Type B pancreatic cell (in vitro differentiated cells): ENCODE measurements at regions not wholly inside any gene's neighbourhood (a gene's known extent, or its start where the extent isn't known, plus 50 kb on each side); places are given as distances from the start of the nearest gene placed in this dataset.
A peak's percentile ranks its signal among the peaks of the same experiment; 100 is the strongest.
"Not testable (repeated sequence)": the region's sequence is repeated elsewhere in the genome, so short reads cannot be mapped to it uniquely, and the experiment has no call there.

Source experiments
- DNase-seq: peaks from one replicate; pipeline ENCODE4 v3.0.0; 2021; ENCODE audit warnings: mixed read lengths; ENCODE audit not compliant: unreplicated experiment; ENCODE audit errors: extremely low spot score
- H3K27ac Mint-ChIP-seq: 2 replicates; pipeline ENCODE4 v1.8.0; 2021; ENCODE audit warnings: mild to moderate bottlenecking, mixed read lengths
- H3K27me3 Mint-ChIP-seq: 2 replicates; pipeline ENCODE4 v1.8.0; 2021; ENCODE audit warnings: mixed read lengths
- H3K36me3 Mint-ChIP-seq: 2 replicates; pipeline ENCODE4 v1.8.0; 2021; ENCODE audit warnings: mixed read lengths
- H3K4me1 Mint-ChIP-seq: one replicate; pipeline ENCODE4 v1.8.0; 2021; ENCODE audit warnings: mixed read lengths; ENCODE audit not compliant: unreplicated experiment
- H3K4me3 Mint-ChIP-seq: 2 replicates; pipeline ENCODE4 v1.8.0; 2021; ENCODE audit warnings: mild to moderate bottlenecking, mixed read lengths
- H3K9me3 Mint-ChIP-seq: 2 replicates; pipeline ENCODE4 v1.8.0; 2021; ENCODE audit warnings: mixed read lengths
- TF ChIP-seq, protein P1 (sequence below): fragments of 200-600 bp; sonication (generic); conservative IDR thresholded peaks from 2 replicates; pipeline ENCODE4 v1.5.0; 2021; ENCODE audit warnings: antibody characterized with exemption, mild to moderate bottlenecking

DNA sequence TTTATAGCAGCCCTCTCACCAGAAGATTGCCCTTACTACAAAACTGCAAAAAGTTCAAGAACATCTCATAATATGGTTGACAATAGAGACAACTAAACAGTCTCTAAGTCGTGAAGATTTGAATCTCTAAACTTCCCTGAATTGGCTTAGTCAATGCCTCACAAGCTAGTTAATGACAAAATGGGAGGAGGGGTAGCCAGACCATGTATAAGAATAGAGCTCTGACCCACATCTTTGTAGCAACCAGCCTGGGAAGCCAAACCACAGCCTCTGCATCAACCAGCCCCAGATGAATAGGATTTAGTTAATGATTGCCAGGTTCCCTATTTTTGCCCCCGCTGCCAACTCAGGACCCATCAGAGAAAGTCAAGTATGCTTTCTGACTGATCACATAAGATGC lies 1265.9 kb upstream of the PCDH10 start:
- not testable (repeated sequence) for H3K27me3 Mint-ChIP-seq, H3K36me3 Mint-ChIP-seq, H3K4me3 Mint-ChIP-seq, H3K27ac Mint-ChIP-seq, H3K9me3 Mint-ChIP-seq, H3K4me1 Mint-ChIP-seq, DNase-seq

DNA sequence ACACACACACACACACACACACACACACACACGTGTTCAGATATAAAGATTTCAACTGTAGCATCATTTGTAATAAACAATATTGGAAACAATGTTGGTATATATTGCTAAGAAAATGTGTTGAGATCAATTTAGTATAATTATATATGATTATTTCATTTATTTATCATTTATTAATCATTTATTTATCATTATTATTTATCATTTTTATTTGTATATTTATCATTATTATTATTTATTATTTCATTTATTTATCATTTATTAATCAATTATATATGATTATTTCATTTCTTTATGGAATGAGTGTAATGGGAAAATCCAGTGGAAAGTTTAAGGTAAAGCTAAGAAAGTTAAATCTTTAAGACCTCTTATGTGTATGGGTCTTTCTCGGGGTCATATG lies 1223.4 kb upstream of the PCDH10 start:
- not testable (repeated sequence) for H3K27ac Mint-ChIP-seq, DNase-seq, H3K36me3 Mint-ChIP-seq, H3K4me3 Mint-ChIP-seq, H3K9me3 Mint-ChIP-seq, H3K4me1 Mint-ChIP-seq, H3K27me3 Mint-ChIP-seq

DNA sequence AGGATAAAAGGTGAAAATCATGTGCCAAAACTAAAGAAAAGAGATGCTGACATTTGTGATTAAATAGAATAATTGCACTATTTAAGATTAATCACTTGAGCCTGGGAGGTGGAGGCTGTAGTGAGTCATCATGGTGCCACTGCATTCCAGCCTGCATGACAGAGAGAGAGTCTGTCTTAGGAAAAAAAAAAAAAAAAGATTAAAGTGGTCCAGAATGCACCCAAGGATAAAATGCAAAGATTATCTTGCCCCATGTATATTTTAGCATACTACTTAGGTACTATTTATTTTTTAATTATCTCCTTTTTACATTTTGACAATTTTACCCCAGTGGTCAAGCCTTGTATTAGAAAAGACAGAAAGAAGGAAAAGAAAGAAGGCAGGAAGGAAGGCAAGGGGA lies 1181.4 kb upstream of the PCDH10 start:
- peak overlapping the region; percentile 7 for H3K27ac Mint-ChIP-seq
- H3K27me3 Mint-ChIP-seq, H3K4me3 Mint-ChIP-seq: not testable (repeated sequence)

DNA sequence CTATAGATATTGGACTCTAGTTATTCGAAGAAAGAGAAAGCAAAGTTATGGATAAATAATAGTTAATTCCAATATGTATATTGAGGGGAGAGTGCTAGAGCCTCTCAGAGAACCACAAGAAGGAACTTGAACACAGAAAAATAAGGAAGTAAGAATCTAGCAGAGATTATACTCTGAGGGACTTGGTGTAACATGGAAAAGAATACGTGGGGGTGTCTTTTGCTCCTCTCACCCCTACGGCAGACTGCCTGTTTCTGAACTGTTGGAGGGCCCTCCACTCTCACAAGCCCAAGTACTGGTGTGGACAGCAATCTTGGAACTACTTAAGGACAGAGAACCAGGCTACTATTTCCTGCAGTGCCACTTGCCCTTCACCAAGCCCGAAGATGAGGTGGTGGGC lies 1174.4 kb upstream of the PCDH10 start:
- H3K4me1 Mint-ChIP-seq, result no peaks in the 10 kb centered on the region
- no peaks in the 10 kb centered on the region for H3K27me3 Mint-ChIP-seq
- H3K4me3 Mint-ChIP-seq, result no peak overlapping the region
- peaks cover 3% of the 10 kb centered on the region for H3K36me3 Mint-ChIP-seq
- TF ChIP-seq, protein P1, sequence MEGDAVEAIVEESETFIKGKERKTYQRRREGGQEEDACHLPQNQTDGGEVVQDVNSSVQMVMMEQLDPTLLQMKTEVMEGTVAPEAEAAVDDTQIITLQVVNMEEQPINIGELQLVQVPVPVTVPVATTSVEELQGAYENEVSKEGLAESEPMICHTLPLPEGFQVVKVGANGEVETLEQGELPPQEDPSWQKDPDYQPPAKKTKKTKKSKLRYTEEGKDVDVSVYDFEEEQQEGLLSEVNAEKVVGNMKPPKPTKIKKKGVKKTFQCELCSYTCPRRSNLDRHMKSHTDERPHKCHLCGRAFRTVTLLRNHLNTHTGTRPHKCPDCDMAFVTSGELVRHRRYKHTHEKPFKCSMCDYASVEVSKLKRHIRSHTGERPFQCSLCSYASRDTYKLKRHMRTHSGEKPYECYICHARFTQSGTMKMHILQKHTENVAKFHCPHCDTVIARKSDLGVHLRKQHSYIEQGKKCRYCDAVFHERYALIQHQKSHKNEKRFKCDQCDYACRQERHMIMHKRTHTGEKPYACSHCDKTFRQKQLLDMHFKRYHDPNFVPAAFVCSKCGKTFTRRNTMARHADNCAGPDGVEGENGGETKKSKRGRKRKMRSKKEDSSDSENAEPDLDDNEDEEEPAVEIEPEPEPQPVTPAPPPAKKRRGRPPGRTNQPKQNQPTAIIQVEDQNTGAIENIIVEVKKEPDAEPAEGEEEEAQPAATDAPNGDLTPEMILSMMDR, result no peak
- H3K9me3 Mint-ChIP-seq, result peaks cover 6% of the 10 kb centered on the region
- H3K27ac Mint-ChIP-seq, result no peak overlapping the region
- no peak for DNase-seq

More for the DNA sequence above, 1181.4 kb upstream of the PCDH10 start:
- not testable (repeated sequence) for DNase-seq, H3K9me3 Mint-ChIP-seq, H3K4me1 Mint-ChIP-seq, H3K36me3 Mint-ChIP-seq

DNA sequence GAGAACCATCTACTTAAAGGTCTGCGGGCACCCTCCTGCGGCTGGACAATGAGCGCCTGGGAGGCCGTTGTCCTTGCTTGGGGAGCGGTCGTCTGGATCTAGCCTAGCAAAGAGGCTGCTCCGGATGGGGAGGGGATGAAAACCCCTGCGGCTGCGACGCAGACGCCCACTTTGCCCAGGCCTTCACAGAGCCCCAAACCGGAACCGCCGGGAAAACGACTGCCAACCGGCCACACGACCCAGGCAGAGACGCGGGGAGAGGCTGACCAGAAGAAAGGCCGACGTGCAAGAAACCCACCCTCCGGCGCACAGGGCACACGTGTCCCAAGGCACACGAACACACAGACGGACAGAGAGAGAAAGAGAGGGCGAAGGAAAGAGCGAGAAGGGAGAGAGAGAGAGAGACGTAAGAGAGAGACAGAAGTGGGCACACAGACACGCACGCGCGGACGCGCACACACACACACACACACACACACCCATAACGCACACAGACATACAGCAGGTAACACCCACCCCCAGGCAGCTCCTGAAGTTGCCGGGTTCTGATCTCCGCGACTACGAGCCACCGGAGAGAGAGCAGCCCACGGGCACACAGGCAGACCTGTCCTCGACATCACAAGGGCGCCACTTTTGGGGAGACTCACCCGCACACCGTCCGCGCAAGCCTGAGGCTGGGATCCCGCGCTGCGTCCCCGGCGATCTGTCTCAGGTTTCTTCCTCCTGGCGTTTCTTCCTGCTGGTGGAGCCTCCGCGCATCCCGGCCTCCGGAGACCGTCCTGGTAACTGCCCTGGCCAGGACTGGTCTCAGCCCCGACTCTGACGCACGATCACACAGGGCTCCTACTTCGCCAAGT lies 1173.6 kb upstream of the PCDH10 start:
- not testable (repeated sequence) for H3K36me3 Mint-ChIP-seq, H3K27me3 Mint-ChIP-seq, DNase-seq, H3K4me3 Mint-ChIP-seq, H3K4me1 Mint-ChIP-seq, H3K9me3 Mint-ChIP-seq, H3K27ac Mint-ChIP-seq

DNA sequence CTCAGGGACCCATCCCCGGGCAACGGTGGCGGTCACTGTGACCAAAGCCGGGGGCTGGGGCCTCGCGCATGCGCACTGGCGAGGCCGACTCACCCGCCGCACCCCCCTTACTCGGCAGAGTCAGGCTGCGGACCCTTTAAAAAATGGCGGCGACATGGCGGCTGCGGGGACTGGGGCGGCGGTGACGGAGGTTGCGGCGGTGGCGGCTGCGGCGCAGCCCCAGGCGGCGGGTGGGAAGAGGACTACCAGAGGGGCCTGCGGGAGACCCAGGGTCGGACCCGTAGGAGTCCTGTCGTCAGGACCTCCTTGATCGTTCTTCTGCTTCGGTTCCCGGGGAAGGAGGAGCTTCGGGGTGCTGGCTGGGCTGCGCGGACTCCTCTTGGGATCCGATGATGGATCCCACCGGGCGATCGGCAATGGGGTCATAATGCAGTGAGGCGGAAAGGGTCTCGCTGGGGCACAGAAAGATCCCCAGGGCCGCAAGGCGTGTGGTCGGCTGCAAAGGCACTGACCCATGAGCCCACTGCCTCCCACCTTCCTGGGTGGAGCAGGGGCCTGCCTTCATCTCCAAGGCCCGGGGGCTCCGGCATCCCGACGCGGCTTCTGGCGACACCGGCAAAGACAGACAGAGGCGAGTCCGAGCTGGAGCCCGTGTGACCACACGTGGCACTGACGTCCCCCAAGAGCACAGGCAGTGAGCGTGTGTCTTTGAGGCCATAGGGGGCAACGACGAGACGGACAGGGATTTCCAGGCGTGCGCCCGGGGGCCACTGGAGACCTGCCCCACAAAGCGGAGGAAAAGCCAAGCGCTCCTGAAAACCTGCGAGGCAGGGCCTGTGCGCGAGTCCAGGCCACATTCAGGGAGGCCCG lies 1172.7 kb upstream of the PCDH10 start:
- H3K36me3 Mint-ChIP-seq, DNase-seq, H3K27me3 Mint-ChIP-seq, H3K4me1 Mint-ChIP-seq, H3K4me3 Mint-ChIP-seq, H3K9me3 Mint-ChIP-seq, H3K27ac Mint-ChIP-seq: not testable (repeated sequence)

DNA sequence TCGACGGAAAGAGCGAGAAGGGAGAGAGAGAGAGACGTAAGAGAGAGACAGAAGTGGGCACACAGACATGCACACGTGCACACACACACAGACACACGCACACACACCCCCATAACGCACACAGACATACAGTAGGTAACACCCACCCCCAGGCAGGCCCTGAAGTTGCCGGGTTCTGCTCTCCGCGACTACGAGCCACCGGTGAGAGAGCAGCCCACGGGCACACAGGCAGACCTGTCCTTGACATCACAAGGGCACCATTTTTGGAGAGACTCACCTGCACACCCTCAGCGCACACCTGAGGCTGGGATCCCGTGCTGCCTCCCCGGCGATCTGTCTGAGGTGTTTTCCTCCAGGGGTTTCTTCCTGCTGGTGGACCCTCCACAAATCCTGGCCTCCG lies 1171.0 kb upstream of the PCDH10 start:
- DNase-seq, result no peak
- peaks cover 3% of the 10 kb centered on the region for H3K36me3 Mint-ChIP-seq
- H3K27me3 Mint-ChIP-seq, result no peaks in the 10 kb centered on the region

More for the DNA sequence above, 1171.0 kb upstream of the PCDH10 start:
- peaks cover 6% of the 10 kb centered on the region for H3K9me3 Mint-ChIP-seq
- no peaks in the 10 kb centered on the region for H3K4me1 Mint-ChIP-seq
- no peak overlapping the region for H3K4me3 Mint-ChIP-seq
- H3K27ac Mint-ChIP-seq, result no peak overlapping the region
- TF ChIP-seq, protein P1, result no peak
